ENCODE measurements at regions not wholly inside any gene's neighbourhood (a gene's known extent, or its start where the extent isn't known, plus 50 kb on each side); places are given as distances from the start of the nearest gene placed in this dataset.
"Not testable (repeated sequence)": the region's sequence is repeated elsewhere in the genome, so short reads cannot be mapped to it uniquely, and the experiment has no call there.

GRCh38 chr7:54444046-54444686 is 98.0 kb upstream of the VSTM2A start:
- TF ChIP-seq CTCF (IDR thresholded peaks at IDR 0.05; ENCODE audit: low read depth, low read length); EZH2phosphoT487 (IDR thresholded peaks at IDR 0.05; ENCODE audit: low read depth): not testable (repeated sequence)

All from OCI-LY3 (cell line).